GM12878 (cell line): ENCODE measurements at regions not wholly inside any gene's neighbourhood (a gene's known extent, or its start where the extent isn't known, plus 50 kb on each side); places are given as distances from the start of the nearest gene placed in this dataset.

Source experiments
- ATAC-seq: fragments of 200-7000 bp; cut with Tn5 transposase; 3 replicates; pipeline ENCODE4 v1.9.1; 2020; ENCODE audit warnings: mild to moderate bottlenecking, moderate library complexity
- BruUV-seq: library from RNA; stranded (reverse); fragments of 400-500 nt; replicated peaks from 2 replicates; lab custom pipeline; 2021; lab: Mats Ljungman, UMichigan
- CTCF ChIA-PET: fragments of 300-600 bp; sonication (Branson Sonifier 250); formaldehyde crosslinking; extraction: SDS; loops from one replicate; lab custom pipeline; 2021; ENCODE audit warnings: inconsistent platforms; lab: Yijun Ruan, JAX
- POLR2A ChIA-PET: fragments of 350-600 bp; formaldehyde crosslinking; extraction: SDS; loops from one replicate; lab custom pipeline; 2021; ENCODE audit warnings: inconsistent platforms; lab: Charles Lee
- RAD21 ChIA-PET: fragments of 300-600 bp; sonication (Branson Sonifier 250); formaldehyde crosslinking; loops from one replicate; lab custom pipeline; 2023; ENCODE audit warnings: antibody characterized with exemption; ENCODE audit not compliant: unreplicated experiment; lab: Charles Lee
- SMC1A ChIA-PET: fragments of 300-600 bp; sonication (Branson Sonifier 250); formaldehyde crosslinking; loops from one replicate; lab custom pipeline; 2023; ENCODE audit not compliant: unreplicated experiment, uncharacterized antibody; lab: Charles Lee
- DNase-seq: peaks from one replicate; pipeline ENCODE4 v3.0.0-alpha.2; 2011; ENCODE audit warnings: low read depth, low spot score
- FAIRE-seq: peaks from 3 replicates; lab custom pipeline; 2011; peaks lifted over from hg19 to GRCh38; lab: Jason Lieb, UNC
- H2AFZ ChIP-seq: 2 replicates; pipeline ENCODE4 v1.6.0; 2011; ENCODE audit warnings: low read depth, low read length, control low read depth; ENCODE audit not compliant: control insufficient read depth
- H3K27ac ChIP-seq: 2 replicates; pipeline ENCODE4 v1.5.1; 2011; ENCODE audit warnings: control low read depth; ENCODE audit not compliant: control insufficient read depth, insufficient read depth
- H3K27me3 ChIP-seq, 2 experiments: replicated peaks in 1 of 2; 2 replicates each; pipeline versions ENCODE4 v1.6.0 to v1.6.1; 2011; ENCODE audit warnings: low read length in 1 of 2; ENCODE audit not compliant: control insufficient read depth in 2 of 2, insufficient read depth in 2 of 2
- H3K36me3 ChIP-seq, 2 experiments: 2 replicates each; pipeline ENCODE4 v1.5.1; 2011; ENCODE audit warnings: low read length in 1 of 2; ENCODE audit not compliant: control insufficient read depth in 2 of 2, insufficient read depth in 2 of 2
- H3K4me1 ChIP-seq: 2 replicates; pipeline ENCODE4 v1.6.1; 2011; ENCODE audit warnings: mild to moderate bottlenecking, low read length, moderate library complexity, mixed read lengths; ENCODE audit not compliant: control insufficient read depth, insufficient read depth
- H3K4me2 ChIP-seq: 2 replicates; pipeline ENCODE4 v1.6.0; 2011; ENCODE audit warnings: control low read depth; ENCODE audit not compliant: control insufficient read depth, insufficient read depth
- H3K4me3 ChIP-seq: fragments of 200-600 bp; sonication (generic); 2 replicates; pipeline ENCODE4 v1.5.1; 2016
- H3K79me2 ChIP-seq: 2 replicates; pipeline ENCODE4 v1.6.0; 2011; ENCODE audit warnings: low read length; ENCODE audit not compliant: control insufficient read depth, insufficient read depth
- H3K9ac ChIP-seq: 2 replicates; pipeline ENCODE4 v1.8.0; 2011; ENCODE audit warnings: low read length, control low read depth, mixed read lengths; ENCODE audit not compliant: control insufficient read depth, insufficient read depth
- H3K9me3 ChIP-seq: replicated peaks from 3 replicates; pipeline ENCODE4 v1.5.1; 2011; ENCODE audit warnings: mild to moderate bottlenecking, low read length; ENCODE audit not compliant: control insufficient read depth, insufficient read depth
- H4K20me1 ChIP-seq: 2 replicates; pipeline ENCODE4 v1.6.0; 2011; ENCODE audit not compliant: control insufficient read depth, insufficient read depth
- CBX5 ChIP-seq: sonication (generic); IDR thresholded peaks from 2 replicates; pipeline ENCODE4 v1.6.1; 2016; ENCODE audit warnings: low read depth, moderate library complexity, mild to moderate bottlenecking, inconsistent platforms
- CREM ChIP-seq: IDR thresholded peaks from 2 replicates; pipeline ENCODE4 v1.6.1; 2014; ENCODE audit warnings: antibody characterized with exemption, low read depth
- ETV6 ChIP-seq, 2 experiments: fragments of 450-650 bp in 1 of 2; IDR thresholded peaks in 1 of 2; conservative IDR thresholded peaks in 1 of 2; 2 replicates each; pipeline ENCODE4 v1.6.1; 2014; ENCODE audit warnings: antibody characterized with exemption in 1 of 2, borderline replicate concordance in 1 of 2, low read depth in 1 of 2, mild to moderate bottlenecking in 1 of 2, moderate library complexity in 1 of 2
- MEF2A ChIP-seq: IDR thresholded peaks from 2 replicates; pipeline ENCODE4 v1.6.1; 2011; ENCODE audit warnings: low read depth, mild to moderate bottlenecking, low read length, moderate library complexity; ENCODE audit not compliant: insufficient read depth
- NR2C1 ChIP-seq: fragments of 450-650 bp; IDR thresholded peaks from 2 replicates; pipeline ENCODE4 v1.6.1; 2017; ENCODE audit warnings: antibody characterized with exemption, mild to moderate bottlenecking, moderate library complexity
- NR2F1 ChIP-seq: fragments of 450-650 bp; conservative IDR thresholded peaks from 2 replicates; pipeline ENCODE4 v1.6.1; 2017; ENCODE audit warnings: mild to moderate bottlenecking
- STAT3 ChIP-seq: IDR thresholded peaks from 2 replicates; pipeline ENCODE4 v1.6.1; 2011; ENCODE audit warnings: low read depth, low read length, improper control_type of control experiment
- TARDBP ChIP-seq: IDR thresholded peaks from 2 replicates; pipeline ENCODE4 v1.6.1; 2016; ENCODE audit warnings: borderline replicate concordance
- TCF7 ChIP-seq: IDR thresholded peaks from 2 replicates; pipeline ENCODE4 v1.6.1; 2014; ENCODE audit warnings: antibody characterized with exemption, borderline replicate concordance
- ZSCAN29 ChIP-seq: fragments of 450-650 bp; IDR thresholded peaks from 2 replicates; pipeline ENCODE4 v1.6.1; 2017; ENCODE audit warnings: mild to moderate bottlenecking, moderate library complexity
- WGBS: methylation state at CpG from one replicate; pipeline ENCODE4 v1.1.6; 2016; ENCODE audit warnings: low lambda C conversion rate; ENCODE audit not compliant: insufficient replicate concordance, insufficient coverage; ENCODE audit errors: missing lambda C conversion rate; 5-methylcytosine and 5-hydroxymethylcytosine counted together
- in situ Hi-C: fragments of 300-500 bp; cut with MboI; formaldehyde crosslinking; loops from 9 replicates; pipeline ENCODE4 v1.14.3; 2018; ENCODE audit warnings: mixed read lengths
- intact Hi-C: fragments of 100-400 bp; cut with micrococcal nuclease; formaldehyde crosslinking; loops from one replicate; pipeline ENCODE4 v1.14.2; 2022; ENCODE audit not compliant: unreplicated experiment
- TF ChIP-seq, protein P1 (sequence below): fragments of 450-650 bp; IDR thresholded peaks from 2 replicates; pipeline ENCODE4 v1.6.1; 2014; ENCODE audit warnings: mild to moderate bottlenecking
- TF ChIP-seq, protein P2 (sequence below): fragments of 450-650 bp; IDR thresholded peaks from 2 replicates; pipeline ENCODE4 v1.6.1; 2016; ENCODE audit warnings: mild to moderate bottlenecking
- TF ChIP-seq, protein P3 (sequence below): fragments of 450-650 bp; IDR thresholded peaks from 2 replicates; pipeline ENCODE4 v1.6.1; 2017; ENCODE audit warnings: mild to moderate bottlenecking, moderate library complexity

DNA sequence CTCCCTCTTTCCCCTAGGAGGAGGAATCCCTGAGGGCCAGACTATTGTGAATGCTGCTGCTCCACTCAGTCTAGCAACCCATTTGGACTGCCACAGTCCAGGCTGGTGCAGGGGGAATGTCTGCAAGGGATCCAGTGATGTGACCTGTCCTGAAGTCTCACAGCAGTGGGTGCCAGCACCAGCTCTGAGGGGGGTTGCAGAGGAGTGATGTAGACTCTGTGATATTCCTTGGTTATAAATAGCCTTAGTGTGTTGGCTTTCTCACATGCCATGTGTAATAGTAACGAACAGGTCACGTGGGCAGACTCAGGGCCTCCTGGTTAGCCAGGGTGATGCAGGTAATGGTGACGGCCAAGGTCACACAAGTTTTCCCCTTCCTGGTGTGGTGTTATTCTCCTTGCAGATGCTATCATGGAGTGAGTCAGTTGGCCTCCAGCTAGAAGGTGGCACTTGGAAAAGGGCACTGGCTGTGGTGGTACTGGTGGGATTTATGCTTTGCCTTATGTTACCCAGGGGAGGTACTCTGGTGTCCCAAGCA, 404.4 kb downstream of the UTRN start (continued):
- TF ChIP-seq, protein P1, sequence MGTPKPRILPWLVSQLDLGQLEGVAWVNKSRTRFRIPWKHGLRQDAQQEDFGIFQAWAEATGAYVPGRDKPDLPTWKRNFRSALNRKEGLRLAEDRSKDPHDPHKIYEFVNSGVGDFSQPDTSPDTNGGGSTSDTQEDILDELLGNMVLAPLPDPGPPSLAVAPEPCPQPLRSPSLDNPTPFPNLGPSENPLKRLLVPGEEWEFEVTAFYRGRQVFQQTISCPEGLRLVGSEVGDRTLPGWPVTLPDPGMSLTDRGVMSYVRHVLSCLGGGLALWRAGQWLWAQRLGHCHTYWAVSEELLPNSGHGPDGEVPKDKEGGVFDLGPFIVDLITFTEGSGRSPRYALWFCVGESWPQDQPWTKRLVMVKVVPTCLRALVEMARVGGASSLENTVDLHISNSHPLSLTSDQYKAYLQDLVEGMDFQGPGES, result no peak

DNA sequence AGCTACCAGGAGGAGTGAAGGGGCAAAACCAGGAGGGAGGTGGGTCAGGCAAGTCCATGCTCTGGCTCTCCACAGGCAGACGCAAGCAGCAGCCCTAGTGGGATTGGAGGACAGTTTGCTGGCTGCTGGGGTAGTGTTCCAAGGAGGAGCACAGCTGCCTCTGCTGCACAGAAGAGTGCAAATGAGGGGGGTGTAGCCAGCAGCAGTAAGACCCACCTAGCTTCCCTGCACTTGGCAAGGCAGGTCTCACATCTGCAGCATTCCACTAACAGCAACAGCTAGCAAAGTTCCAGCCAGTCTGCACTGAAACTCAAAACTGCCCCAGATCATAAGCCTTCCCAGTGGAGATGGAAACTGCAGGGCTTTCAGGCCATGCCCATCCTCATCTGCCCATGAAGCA, 405.0 kb downstream of the UTRN start:
- DNase-seq (no peak), ATAC-seq (no peak), FAIRE-seq (no peak)
- no peaks in the 10 kb centered on the region; a peak in 1 of 4 replicates for H3K36me3 ChIP-seq
- H3K79me2 ChIP-seq, result no peaks in the 10 kb centered on the region
- no TSS peak for BruUV-seq
- POLR2A ChIA-PET, result no interaction called here
- H3K4me1 ChIP-seq, result no peaks in the 10 kb centered on the region
- no peak overlapping the region for H3K4me2 ChIP-seq
- SMC1A ChIA-PET, result no interaction called here
- H3K9ac ChIP-seq, result no peak overlapping the region
- H3K9me3 ChIP-seq, result peaks cover 4% of the 10 kb centered on the region
- TF ChIP-seq ZSCAN29 (no peak), CREM (no peak), TCF7 (no peak), CBX5 (no peak), MEF2A (no peak), STAT3 (no peak), ETV6 (conservative IDR thresholded peaks at IDR 0.05 in 1 of 2, IDR thresholded peaks at IDR 0.05 in 1 of 2; ENCODE audit: borderline replicate concordance in 1 of 2, low read depth in 1 of 2) (no peak), TARDBP (no peak), NR2C1 (no peak), NR2F1 (no peak)
- TF ChIP-seq, protein P1, result no peak
- TF ChIP-seq, protein P2, sequence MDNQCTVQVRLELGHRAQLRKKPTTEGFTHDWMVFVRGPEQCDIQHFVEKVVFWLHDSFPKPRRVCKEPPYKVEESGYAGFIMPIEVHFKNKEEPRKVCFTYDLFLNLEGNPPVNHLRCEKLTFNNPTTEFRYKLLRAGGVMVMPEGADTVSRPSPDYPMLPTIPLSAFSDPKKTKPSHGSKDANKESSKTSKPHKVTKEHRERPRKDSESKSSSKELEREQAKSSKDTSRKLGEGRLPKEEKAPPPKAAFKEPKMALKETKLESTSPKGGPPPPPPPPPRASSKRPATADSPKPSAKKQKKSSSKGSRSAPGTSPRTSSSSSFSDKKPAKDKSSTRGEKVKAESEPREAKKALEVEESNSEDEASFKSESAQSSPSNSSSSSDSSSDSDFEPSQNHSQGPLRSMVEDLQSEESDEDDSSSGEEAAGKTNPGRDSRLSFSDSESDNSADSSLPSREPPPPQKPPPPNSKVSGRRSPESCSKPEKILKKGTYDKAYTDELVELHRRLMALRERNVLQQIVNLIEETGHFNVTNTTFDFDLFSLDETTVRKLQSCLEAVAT, result no peak
- TF ChIP-seq, protein P3, sequence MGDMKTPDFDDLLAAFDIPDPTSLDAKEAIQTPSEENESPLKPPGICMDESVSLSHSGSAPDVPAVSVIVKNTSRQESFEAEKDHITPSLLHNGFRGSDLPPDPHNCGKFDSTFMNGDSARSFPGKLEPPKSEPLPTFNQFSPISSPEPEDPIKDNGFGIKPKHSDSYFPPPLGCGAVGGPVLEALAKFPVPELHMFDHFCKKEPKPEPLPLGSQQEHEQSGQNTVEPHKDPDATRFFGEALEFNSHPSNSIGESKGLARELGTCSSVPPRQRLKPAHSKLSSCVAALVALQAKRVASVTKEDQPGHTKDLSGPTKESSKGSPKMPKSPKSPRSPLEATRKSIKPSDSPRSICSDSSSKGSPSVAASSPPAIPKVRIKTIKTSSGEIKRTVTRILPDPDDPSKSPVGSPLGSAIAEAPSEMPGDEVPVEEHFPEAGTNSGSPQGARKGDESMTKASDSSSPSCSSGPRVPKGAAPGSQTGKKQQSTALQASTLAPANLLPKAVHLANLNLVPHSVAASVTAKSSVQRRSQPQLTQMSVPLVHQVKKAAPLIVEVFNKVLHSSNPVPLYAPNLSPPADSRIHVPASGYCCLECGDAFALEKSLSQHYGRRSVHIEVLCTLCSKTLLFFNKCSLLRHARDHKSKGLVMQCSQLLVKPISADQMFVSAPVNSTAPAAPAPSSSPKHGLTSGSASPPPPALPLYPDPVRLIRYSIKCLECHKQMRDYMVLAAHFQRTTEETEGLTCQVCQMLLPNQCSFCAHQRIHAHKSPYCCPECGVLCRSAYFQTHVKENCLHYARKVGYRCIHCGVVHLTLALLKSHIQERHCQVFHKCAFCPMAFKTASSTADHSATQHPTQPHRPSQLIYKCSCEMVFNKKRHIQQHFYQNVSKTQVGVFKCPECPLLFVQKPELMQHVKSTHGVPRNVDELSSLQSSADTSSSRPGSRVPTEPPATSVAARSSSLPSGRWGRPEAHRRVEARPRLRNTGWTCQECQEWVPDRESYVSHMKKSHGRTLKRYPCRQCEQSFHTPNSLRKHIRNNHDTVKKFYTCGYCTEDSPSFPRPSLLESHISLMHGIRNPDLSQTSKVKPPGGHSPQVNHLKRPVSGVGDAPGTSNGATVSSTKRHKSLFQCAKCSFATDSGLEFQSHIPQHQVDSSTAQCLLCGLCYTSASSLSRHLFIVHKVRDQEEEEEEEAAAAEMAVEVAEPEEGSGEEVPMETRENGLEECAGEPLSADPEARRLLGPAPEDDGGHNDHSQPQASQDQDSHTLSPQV, result no peak
- whole genome bisulfite sequencing, result 94% methylated on average over 1 of the region's 1 CpG
- no peaks in the 10 kb centered on the region for H3K27me3 ChIP-seq
- no peaks in the 10 kb centered on the region for H4K20me1 ChIP-seq
- no peak overlapping the region for H3K27ac ChIP-seq
- in situ Hi-C loops, result no loop called here
- CTCF ChIA-PET, result no interaction called here
- no peak overlapping the region for H2AFZ ChIP-seq
- RAD21 ChIA-PET, result no interaction called here
- H3K4me3 ChIP-seq, result no peak overlapping the region
- intact Hi-C loops, result no loop called here
